Activated CD8-positive, alpha-beta memory T cell treated with anti-CD3 and anti-CD28 coated beads for 36 hours (primary cell): ENCODE measurements at regions not wholly inside any gene's neighbourhood (a gene's known extent, or its start where the extent isn't known, plus 50 kb on each side); places are given as distances from the start of the nearest gene placed in this dataset.

Experiments
- CTCF ChIA-PET: fragments of 350-600 bp; sonication (Branson Sonifier 250); formaldehyde crosslinking; loops from one replicate; lab custom pipeline; 2021; ENCODE audit warnings: antibody characterized with exemption; lab: Charles Lee
- POLR2A ChIA-PET: fragments of 350-600 bp; sonication (Branson Sonifier 250); formaldehyde crosslinking; loops from one replicate; lab custom pipeline; 2021; ENCODE audit warnings: antibody characterized with exemption; lab: Charles Lee

GRCh38 chr7:41010967-41011366 lies 691.9 kb downstream of the INHBA start:
- ChIA-PET CTCF (no interaction called here), POLR2A (no interaction called here)

- CTCF ChIA-PET: no interaction called here
These were observed 692.5 kb downstream of the INHBA start for GRCh38 chr7:41010418-41010817.

GRCh38 chr7:41007811-41008210 lies 695.1 kb downstream of the INHBA start:
- CTCF ChIA-PET: no interaction called here

More at GRCh38 chr7:41010418-41010817, 692.5 kb downstream of the INHBA start:
- POLR2A ChIA-PET: no interaction called here

GRCh38 chr7:41007351-41007751 lies 695.5 kb downstream of the INHBA start:
- ChIA-PET POLR2A (no interaction called here), CTCF (no interaction called here)

More at GRCh38 chr7:41007811-41008210, 695.1 kb downstream of the INHBA start:
- POLR2A ChIA-PET: no interaction called here

- POLR2A ChIA-PET: no interaction called here
- CTCF ChIA-PET: no interaction called here
These were observed 696.4 kb downstream of the INHBA start for GRCh38 chr7:41006306-41006995.

- POLR2A ChIA-PET: no interaction called here
- CTCF ChIA-PET: no interaction called here
These were observed 697.5 kb downstream of the INHBA start for GRCh38 chr7:41005374-41005901.

GRCh38 chr7:41003977-41004376 lies 698.9 kb downstream of the INHBA start:
- POLR2A ChIA-PET: no interaction called here
- CTCF ChIA-PET: no interaction called here

GRCh38 chr7:41003611-41003940 lies 699.3 kb downstream of the INHBA start:
- ChIA-PET POLR2A (no interaction called here), CTCF (no interaction called here)

GRCh38 chr7:41002741-41003610 lies 699.9 kb downstream of the INHBA start:
- ChIA-PET CTCF (no interaction called here), POLR2A (no interaction called here)

- CTCF ChIA-PET: no interaction called here
- POLR2A ChIA-PET: no interaction called here
These were observed 702.8 kb downstream of the INHBA start for GRCh38 chr7:41000042-41000441.

GRCh38 chr7:40996233-40996677 lies 706.6 kb downstream of the INHBA start:
- CTCF ChIA-PET: interaction anchor here (0.7 kb wide), 1 partner anchor 398 kb away, joined by 3 read pairs; no protein-coding TSS in a partner anchor
- POLR2A ChIA-PET: no interaction called here

- ChIA-PET CTCF (no interaction called here), POLR2A (no interaction called here)
These were observed 712.0 kb downstream of the INHBA start for GRCh38 chr7:40990841-40991240.

- ChIA-PET POLR2A (no interaction called here), CTCF (no interaction called here)
These were observed 715.3 kb downstream of the INHBA start for GRCh38 chr7:40987571-40987970.

GRCh38 chr7:40986351-40986873 lies 716.5 kb downstream of the INHBA start:
- CTCF ChIA-PET: no interaction called here
- POLR2A ChIA-PET: no interaction called here

GRCh38 chr7:40983111-40983510 lies 719.8 kb downstream of the INHBA start:
- ChIA-PET CTCF (no interaction called here), POLR2A (no interaction called here)

GRCh38 chr7:40979296-40979695 lies 723.6 kb downstream of the INHBA start:
- ChIA-PET POLR2A (no interaction called here), CTCF (no interaction called here)

GRCh38 chr7:40978047-40978446 lies 724.8 kb downstream of the INHBA start:
- CTCF ChIA-PET: no interaction called here
- POLR2A ChIA-PET: no interaction called here

GRCh38 chr7:40977533-40977932 lies 725.4 kb downstream of the INHBA start:
- ChIA-PET CTCF (no interaction called here), POLR2A (no interaction called here)

- ChIA-PET POLR2A (no interaction called here), CTCF (no interaction called here)
These were observed 730.5 kb downstream of the INHBA start for GRCh38 chr7:40972426-40972825.

GRCh38 chr7:40969641-40970040 lies 733.2 kb downstream of the INHBA start:
- CTCF ChIA-PET: no interaction called here
- POLR2A ChIA-PET: no interaction called here
